Urinary bladder (tissue), 3 donors: ENCODE measurements at regions not wholly inside any gene's neighbourhood (a gene's known extent, or its start where the extent isn't known, plus 50 kb on each side); places are given as distances from the start of the nearest gene placed in this dataset.
"Not testable (repeated sequence)": the region's sequence is repeated elsewhere in the genome, so short reads cannot be mapped to it uniquely, and the experiment has no call there.

Experiments used
- DNase-seq: peaks from one replicate; pipeline ENCODE4 v3.0.0-alpha.2; 2015; ENCODE audit errors: extremely low spot score
- H3K27ac ChIP-seq: one replicate; pipeline ENCODE4 v1.5.1; 2013; ENCODE audit warnings: low read depth, mild to moderate bottlenecking, moderate library complexity
- H3K36me3 ChIP-seq: one replicate; pipeline ENCODE4 v1.6.1; 2013; ENCODE audit warnings: mild to moderate bottlenecking, moderate library complexity; ENCODE audit not compliant: insufficient read depth
- H3K4me1 ChIP-seq: one replicate; pipeline ENCODE4 v1.6.1; 2013; ENCODE audit warnings: mild to moderate bottlenecking, moderate library complexity; ENCODE audit not compliant: insufficient read depth
- H3K4me3 ChIP-seq: one replicate; pipeline ENCODE4 v1.5.1; 2013; ENCODE audit warnings: low read depth, low read length
- WGBS: extraction: QIAGEN DNeasy Blood & Tissue Kit; methylation state at CpG from one replicate; pipeline ENCODE4 v1.1.7; 2013; 5-methylcytosine and 5-hydroxymethylcytosine counted together
- donor health status: healthy with polysubstance abuse.
- donor health status: healthy.

- DNase-seq = no peak
- no peak overlapping the region for H3K27ac ChIP-seq
- H3K36me3 ChIP-seq = no peaks in the 10 kb centered on the region
- H3K4me1 ChIP-seq = no peaks in the 10 kb centered on the region
- H3K4me3 ChIP-seq = no peak overlapping the region
Observed at GRCh38 chr10:83734278-83734677, 405.0 kb upstream of the GHITM start.

GRCh38 chr10:83736008-83736407 is 403.3 kb upstream of the GHITM start:
- Histone ChIP-seq H3K4me3 (no peak overlapping the region), H3K4me1 (no peaks in the 10 kb centered on the region), H3K36me3 (no peaks in the 10 kb centered on the region), H3K27ac (no peak overlapping the region)
- no peak for DNase-seq
- 49% methylated on average over 1 of the region's 1 CpG for whole genome bisulfite sequencing

DNA sequence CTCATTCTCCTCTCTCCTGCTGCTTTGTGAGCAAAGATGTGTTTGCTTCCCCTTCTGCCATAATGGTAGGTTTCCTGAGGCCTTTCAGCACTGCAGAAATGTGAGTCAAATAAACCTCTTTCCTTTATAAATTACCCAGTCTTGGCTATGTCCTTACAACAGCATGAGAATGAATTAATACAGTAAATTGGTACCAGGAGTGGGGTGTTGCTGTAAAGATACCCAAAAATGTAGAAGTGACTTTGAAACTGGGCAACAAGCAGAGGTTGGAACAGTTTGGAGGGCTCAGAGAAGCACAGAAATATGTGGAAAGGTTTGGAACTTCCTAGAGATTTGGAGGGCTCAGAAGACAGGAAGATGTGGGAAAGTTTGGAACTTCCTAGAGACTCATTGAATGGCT is 388.7 kb upstream of the GHITM start:
- H3K36me3 ChIP-seq = no peaks in the 10 kb centered on the region
- no peak overlapping the region for H3K27ac ChIP-seq
- no peak overlapping the region for H3K4me3 ChIP-seq
- no peak for DNase-seq
- no peaks in the 10 kb centered on the region for H3K4me1 ChIP-seq

DNA sequence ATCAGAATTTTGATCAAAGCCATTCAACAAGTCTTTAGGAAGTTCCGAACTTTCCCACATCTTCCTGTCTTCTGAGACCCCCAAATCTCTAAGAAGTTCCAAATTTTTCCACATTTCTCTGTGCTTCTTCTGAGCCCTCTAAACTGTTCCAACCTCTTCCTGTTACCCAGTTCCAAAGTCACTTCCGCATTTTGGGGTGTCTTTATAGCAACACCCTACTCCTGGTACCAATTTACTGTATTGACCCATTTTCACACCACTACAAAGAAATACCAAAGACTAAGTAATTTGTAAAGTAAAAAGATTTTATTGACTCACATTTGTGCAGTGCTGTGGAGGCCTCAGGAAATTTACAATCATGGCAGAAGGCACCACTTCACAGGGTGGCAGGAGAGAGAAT is 385.8 kb upstream of the GHITM start:
- Histone ChIP-seq H3K36me3 (no peaks in the 10 kb centered on the region), H3K4me3 (no peak overlapping the region), H3K4me1 (no peaks in the 10 kb centered on the region), H3K27ac (no peak overlapping the region)
- DNase-seq = no peak
- WGBS = 94% methylated on average over 2 of the region's 2 CpGs

- Histone ChIP-seq H3K36me3 (no peaks in the 10 kb centered on the region), H3K4me3 (no peak overlapping the region), H3K4me1 (no peaks in the 10 kb centered on the region), H3K27ac (no peak overlapping the region)
- 64% methylated on average over 1 of the region's 1 CpG for WGBS
- no peak for DNase-seq
Observed at GRCh38 chr10:83754857-83755256, 384.5 kb upstream of the GHITM start.

GRCh38 chr10:83760142-83760541 is 379.2 kb upstream of the GHITM start:
- 38% methylated on average over 2 of the region's 2 CpGs for WGBS
- Histone ChIP-seq H3K4me1 (no peaks in the 10 kb centered on the region), H3K4me3 (no peak overlapping the region), H3K36me3 (no peaks in the 10 kb centered on the region), H3K27ac (no peak overlapping the region)
- no peak for DNase-seq

- 27% methylated on average over 5 of the region's 5 CpGs for WGBS
- H3K4me3 ChIP-seq = no peak overlapping the region
- H3K4me1 ChIP-seq = no peaks in the 10 kb centered on the region
- H3K36me3 ChIP-seq = no peaks in the 10 kb centered on the region
- no peak overlapping the region for H3K27ac ChIP-seq
- DNase-seq = no peak
Observed at GRCh38 chr10:83764666-83765065, 374.6 kb upstream of the GHITM start.

DNA sequence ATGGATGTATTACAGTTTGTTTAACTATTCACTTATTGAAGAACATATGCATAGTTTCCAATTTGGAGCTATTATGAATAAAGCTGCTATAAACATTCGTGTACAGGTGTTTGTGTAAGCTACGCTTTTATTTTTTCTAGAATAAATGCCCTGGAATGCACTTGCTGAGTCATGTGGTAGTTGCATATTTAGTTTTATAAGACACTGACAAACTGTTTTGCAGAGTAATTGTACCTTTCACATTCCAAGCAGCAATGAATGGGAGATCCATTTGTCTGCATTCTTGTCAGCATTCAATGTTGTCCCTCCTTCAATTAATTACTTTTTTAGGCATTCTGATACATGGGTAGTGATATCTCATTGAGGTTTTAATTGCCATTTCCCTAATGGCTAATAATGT is 373.6 kb upstream of the GHITM start:
- no peak overlapping the region for H3K27ac ChIP-seq
- DNase-seq = no peak
- H3K4me3 ChIP-seq = no peak overlapping the region
- 67% methylated on average over 2 of the region's 2 CpGs for WGBS
- no peaks in the 10 kb centered on the region for H3K36me3 ChIP-seq
- H3K4me1 ChIP-seq = no peaks in the 10 kb centered on the region

DNA sequence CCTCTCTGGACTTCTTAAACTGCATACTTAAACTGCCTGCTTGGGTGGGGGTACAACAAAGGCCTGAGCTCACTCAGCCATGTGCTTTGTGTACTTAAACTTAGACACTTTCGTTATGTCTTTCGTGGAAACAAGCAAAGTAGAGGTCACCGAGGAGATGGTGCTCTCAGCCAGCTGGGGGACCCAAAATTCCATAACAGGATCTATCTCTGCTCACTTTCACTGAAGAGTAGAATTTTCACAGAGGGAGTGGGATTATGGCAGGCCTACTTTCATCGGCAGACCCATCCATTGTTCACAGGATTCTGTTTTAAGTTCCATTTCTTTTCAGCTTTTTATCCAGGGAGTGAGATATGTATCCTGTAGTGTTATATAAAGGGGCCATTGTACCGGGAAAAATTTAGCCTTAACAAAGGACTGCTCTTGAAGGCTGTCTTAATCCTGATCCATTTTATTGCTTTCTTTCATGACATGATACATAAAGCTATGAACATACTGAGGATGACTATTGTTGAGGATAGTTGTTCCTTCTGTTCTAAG is 370.0 kb upstream of the GHITM start:
- no peaks in the 10 kb centered on the region for H3K4me1 ChIP-seq
- no peak for DNase-seq
- WGBS = 51% methylated on average over 5 of the region's 5 CpGs
- no peak overlapping the region for H3K4me3 ChIP-seq
- no peak overlapping the region for H3K27ac ChIP-seq
- no peaks in the 10 kb centered on the region for H3K36me3 ChIP-seq

GRCh38 chr10:83786701-83787100 is 352.6 kb upstream of the GHITM start:
- not testable (repeated sequence) for H3K4me1 ChIP-seq, H3K4me3 ChIP-seq, H3K36me3 ChIP-seq, H3K27ac ChIP-seq, DNase-seq
- WGBS = 93% methylated on average over 25 of the region's 25 CpGs

GRCh38 chr10:83801983-83802382 is 337.3 kb upstream of the GHITM start:
- H3K36me3 ChIP-seq = no peaks in the 10 kb centered on the region
- H3K27ac ChIP-seq = no peak overlapping the region
- DNase-seq = no peak
- no peaks in the 10 kb centered on the region for H3K4me1 ChIP-seq
- H3K4me3 ChIP-seq = no peak overlapping the region

- Histone ChIP-seq H3K36me3 (no peaks in the 10 kb centered on the region), H3K4me1 (no peaks in the 10 kb centered on the region), H3K4me3 (no peak overlapping the region), H3K27ac (no peak overlapping the region)
- DNase-seq = no peak
Observed at GRCh38 chr10:83806717-83807116, 332.6 kb upstream of the GHITM start.

DNA sequence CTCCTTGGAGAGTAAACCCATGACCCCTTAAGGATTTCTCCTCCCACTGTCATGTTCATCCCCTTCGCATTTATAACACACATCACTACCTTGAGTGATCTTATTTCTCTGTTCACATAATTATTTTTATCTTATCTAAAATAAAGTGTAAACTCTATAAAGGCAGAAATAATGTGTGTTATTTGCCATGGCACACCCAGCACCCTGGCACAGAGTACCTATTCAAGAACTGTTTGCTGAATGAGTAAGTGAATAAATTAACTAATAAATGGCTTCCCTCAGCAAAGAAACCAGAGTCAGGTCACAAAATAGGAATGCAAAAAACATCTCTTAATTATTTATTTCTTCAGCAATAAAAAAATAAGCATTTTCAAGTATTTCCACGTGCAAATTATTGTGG is 330.3 kb upstream of the GHITM start:
- no peaks in the 10 kb centered on the region for H3K36me3 ChIP-seq
- 78% methylated on average over 2 of the region's 2 CpGs for WGBS
- H3K4me1 ChIP-seq = no peaks in the 10 kb centered on the region
- no peak overlapping the region for H3K27ac ChIP-seq
- DNase-seq = no peak
- H3K4me3 ChIP-seq = no peak overlapping the region

DNA sequence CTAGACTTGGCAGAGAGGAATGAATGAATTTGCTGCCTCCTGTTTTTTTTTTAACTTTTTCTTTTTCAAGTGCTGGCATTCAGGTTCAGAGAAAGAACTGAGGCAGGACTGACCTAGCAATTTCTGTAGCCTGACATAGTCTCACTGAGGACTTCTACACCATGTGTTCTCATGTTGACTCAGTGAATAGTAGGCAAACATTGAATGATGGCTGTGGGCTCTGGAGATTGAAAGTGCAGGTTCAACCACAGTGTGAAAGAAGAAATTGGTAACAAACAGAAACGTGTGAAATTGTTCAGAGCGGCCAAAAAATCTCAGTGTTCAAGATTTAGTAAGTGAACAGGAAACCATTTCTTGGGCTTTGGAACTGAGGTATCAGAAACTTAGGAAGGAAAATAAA is 322.4 kb upstream of the GHITM start:
- Histone ChIP-seq H3K27ac (no peak overlapping the region), H3K4me1 (no peaks in the 10 kb centered on the region), H3K4me3 (no peak overlapping the region), H3K36me3 (no peaks in the 10 kb centered on the region)
- WGBS = 61% methylated on average over 2 of the region's 2 CpGs
- DNase-seq = no peak

DNA sequence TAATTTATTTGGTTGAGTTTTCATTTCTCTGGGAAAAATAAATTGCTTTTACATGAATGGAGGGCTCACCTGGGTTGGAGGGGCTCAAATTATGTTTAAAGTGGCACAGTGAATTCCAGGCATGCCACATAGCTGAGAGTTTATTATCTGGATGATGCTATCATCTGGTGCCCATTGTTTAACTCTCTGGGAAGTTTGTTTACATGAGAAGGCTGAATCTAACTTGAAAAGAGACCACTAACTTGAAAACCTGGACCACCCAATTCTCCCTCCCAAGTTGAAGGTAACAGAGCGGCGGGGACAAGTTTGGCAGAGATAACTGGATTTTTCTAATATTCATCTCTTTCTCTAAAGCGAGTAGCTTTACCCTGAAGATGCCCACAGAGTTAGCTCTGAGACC is 321.5 kb upstream of the GHITM start:
- no peaks in the 10 kb centered on the region for H3K36me3 ChIP-seq
- no peak for DNase-seq
- WGBS = 70% methylated on average over 3 of the region's 3 CpGs
- no peak overlapping the region for H3K4me3 ChIP-seq
- H3K4me1 ChIP-seq = no peaks in the 10 kb centered on the region
- no peak overlapping the region for H3K27ac ChIP-seq
